B cell (primary cell): ENCODE measurements at regions not wholly inside any gene's neighbourhood (a gene's known extent, or its start where the extent isn't known, plus 50 kb on each side); places are given as distances from the start of the nearest gene placed in this dataset.
A peak's percentile ranks its signal among the peaks of the same experiment; 100 is the strongest.

Experiments used
- ATAC-seq: fragments of 200-7000 bp; cut with Tn5 transposase; one replicate; pipeline ENCODE4 v1.10.0; 2021; ENCODE audit warnings: low read depth, mild to moderate bottlenecking, moderate number of reproducible peaks, moderate library complexity
- CTCF ChIA-PET: fragments of 350-600 bp; sonication (Branson Sonifier 250); formaldehyde crosslinking; loops from one replicate; lab custom pipeline; 2021; ENCODE audit warnings: antibody characterized with exemption, inconsistent platforms; lab: Charles Lee
- POLR2A ChIA-PET: fragments of 350-600 bp; sonication (Branson Sonifier 250); formaldehyde crosslinking; loops from one replicate; lab custom pipeline; 2021; ENCODE audit warnings: antibody characterized with exemption; lab: Charles Lee
- DNase-seq: peaks from one replicate; pipeline ENCODE4 v3.0.0; 2013
- H2AFZ ChIP-seq: 2 replicates; pipeline ENCODE4 v1.6.1; 2012; ENCODE audit warnings: mild to moderate bottlenecking, low read depth, low read length; ENCODE audit not compliant: insufficient read depth, poor library complexity, severe bottlenecking
- H3K27ac ChIP-seq, 2 donors: 1 replicate in 1 of 2; 2 replicates in 1 of 2; pipeline ENCODE4 v1.5.1; 2012 to 2013; ENCODE audit warnings: low read length in 2 of 2, mild to moderate bottlenecking in 2 of 2, moderate library complexity in 1 of 2
- H3K27me3 ChIP-seq, 4 experiments: fragments of 200-600 bp in 1 of 4; sonication (generic) in 1 of 4; replicated peaks in 1 of 4; 1 replicate in 2 of 4; 2 replicates in 2 of 4; pipeline versions ENCODE4 v1.6.1 to v1.7.0; 2013 to 2016; ENCODE audit warnings: low read length in 3 of 4, mild to moderate bottlenecking in 2 of 4, mixed read lengths in 1 of 4, moderate library complexity in 1 of 4; ENCODE audit not compliant: insufficient read depth in 4 of 4, control insufficient read depth in 3 of 4; ENCODE audit errors: control extremely low read depth in 1 of 4
- H3K36me3 ChIP-seq, 2 experiments: replicated peaks in 1 of 2; 1 replicate in 1 of 2; 2 replicates in 1 of 2; pipeline versions ENCODE4 v1.6.1 to v1.7.1; 2013; ENCODE audit warnings: low read length in 1 of 2; ENCODE audit not compliant: insufficient read depth in 2 of 2, control insufficient read depth in 1 of 2; ENCODE audit errors: control extremely low read depth in 1 of 2, extremely low read depth in 1 of 2
- H3K4me1 ChIP-seq, 2 donors: fragments of 200-600 bp in 1 of 2; sonication (generic) in 1 of 2; 1 replicate in 1 of 2; 2 replicates in 1 of 2; pipeline versions ENCODE4 v1.5.1 to v1.6.1; 2013 to 2017; ENCODE audit warnings: low read length in 2 of 2; ENCODE audit not compliant: control insufficient read depth in 2 of 2, insufficient read depth in 2 of 2
- H3K4me2 ChIP-seq: replicated peaks from 2 replicates; pipeline ENCODE3; 2012; ENCODE audit warnings: mild to moderate bottlenecking, low read depth, low read length; ENCODE audit not compliant: poor library complexity, severe bottlenecking
- H3K4me3 ChIP-seq, 5 experiments: fragments of 200-600 bp in 1 of 5; sonication (generic) in 1 of 5; 1 replicate in 3 of 5; 2 replicates in 2 of 5; pipeline versions ENCODE4 v1.5.1 to v1.7.0; 2011 to 2016; ENCODE audit warnings: low read length in 4 of 5, mild to moderate bottlenecking in 4 of 5, low read depth in 2 of 5, control low read depth in 1 of 5, moderate library complexity in 1 of 5; ENCODE audit not compliant: insufficient read depth in 1 of 5; ENCODE audit errors: control extremely low read depth in 1 of 5, extremely low read depth in 1 of 5
- H3K79me2 ChIP-seq: fragments of 200-600 bp; sonication (generic); one replicate; pipeline ENCODE4 v1.6.0; 2016; ENCODE audit warnings: low read length; ENCODE audit not compliant: control insufficient read depth, insufficient read depth
- H3K9ac ChIP-seq: fragments of 200-600 bp; sonication (generic); 2 replicates; pipeline ENCODE4 v1.6.1; 2017; ENCODE audit warnings: mild to moderate bottlenecking, low read length, moderate library complexity
- H3K9me3 ChIP-seq, 3 donors: one replicate each; pipeline versions ENCODE4 v1.6.1 to v1.7.1; 2013; ENCODE audit warnings: low read length in 2 of 3; ENCODE audit not compliant: control insufficient read depth in 2 of 3, insufficient read depth in 1 of 3; ENCODE audit errors: control extremely low read depth in 1 of 3
- H4K20me1 ChIP-seq: 2 replicates; pipeline ENCODE4 v1.6.0; 2012; ENCODE audit warnings: mild to moderate bottlenecking, low read length; ENCODE audit not compliant: insufficient read depth, control insufficient read depth, poor library complexity, severe bottlenecking
- H3K27ac Mint-ChIP-seq: one replicate; pipeline ENCODE4 v1.8.0; 2021; ENCODE audit warnings: mixed read lengths
- H3K27me3 Mint-ChIP-seq: one replicate; pipeline ENCODE4 v1.8.0; 2021; ENCODE audit warnings: mixed read lengths
- H3K4me1 Mint-ChIP-seq: one replicate; pipeline ENCODE4 v1.8.0; 2021; ENCODE audit warnings: mixed read lengths
- H3K4me3 Mint-ChIP-seq: one replicate; pipeline ENCODE4 v1.8.0; 2021; ENCODE audit warnings: mixed read lengths
- H3K9me3 Mint-ChIP-seq: one replicate; pipeline ENCODE4 v1.8.0; 2022; ENCODE audit warnings: mixed read lengths; ENCODE audit not compliant: insufficient read depth
- CTCF ChIP-seq: fragments of 200-600 bp; IDR thresholded peaks from one replicate; pipeline ENCODE4 v1.8.0; 2022; ENCODE audit warnings: antibody characterized with exemption, mild to moderate bottlenecking
- EZH2 ChIP-seq: IDR thresholded peaks from 2 replicates; pipeline ENCODE4 v1.6.1; 2012; ENCODE audit warnings: borderline replicate concordance, low read depth, mild to moderate bottlenecking, moderate library complexity, low read length; ENCODE audit not compliant: insufficient read depth, poor library complexity, severe bottlenecking
- WGBS: methylation state at CpG from one replicate; pipeline ENCODE4 v1.1.5; 2013; ENCODE audit warnings: missing lambda C conversion rate; ENCODE audit not compliant: insufficient coverage; 5-methylcytosine and 5-hydroxymethylcytosine counted together
- intact Hi-C: fragments of 100-400 bp; cut with micrococcal nuclease; formaldehyde crosslinking; loops from one replicate; pipeline ENCODE4 v1.10.0; 2022

DNA sequence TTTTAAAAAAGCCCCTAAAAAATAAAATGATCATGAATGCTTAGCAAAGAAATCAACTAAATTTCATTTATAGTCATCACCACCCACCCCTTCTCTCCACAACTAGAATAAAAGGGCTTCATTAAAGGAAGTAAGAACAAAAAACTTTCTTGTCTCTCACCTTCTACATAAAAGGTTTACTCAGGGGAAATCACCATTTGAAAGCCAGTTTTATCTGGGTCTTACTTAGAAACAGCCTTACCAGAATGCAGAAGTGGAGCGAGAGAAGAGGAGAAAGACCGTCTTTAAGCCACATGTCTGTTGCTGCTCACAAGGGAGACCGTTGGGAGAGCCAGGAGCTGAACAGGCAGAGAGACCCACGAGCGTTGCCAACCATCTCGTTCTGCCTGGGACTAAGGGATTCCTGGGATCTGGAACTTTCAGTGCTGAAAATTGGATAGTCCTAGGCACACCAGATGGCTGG is 350.1 kb upstream of the PROK2 start:
- peaks cover 32 to 40% of the 10 kb centered on the region in 2 donors for H3K4me1 ChIP-seq
- intact Hi-C loops, result loop anchor here (5.0 kb wide), 1 partner anchor 33 kb away; no protein-coding TSS in a partner anchor
- peak overlapping the region; percentile 9 for H3K4me3 Mint-ChIP-seq
- H3K79me2 ChIP-seq, result no peaks in the 10 kb centered on the region
- no peak overlapping the region for H3K27ac Mint-ChIP-seq
- ATAC-seq, result peak; percentile 79
- no peak overlapping the region for H3K9ac ChIP-seq
- no peak overlapping the region for H3K27ac ChIP-seq
- 13% methylated on average over 5 of the region's 6 CpGs for WGBS
- peaks cover 12% of the 10 kb centered on the region for H3K27me3 Mint-ChIP-seq
- H3K9me3 Mint-ChIP-seq, result peaks cover 2% of the 10 kb centered on the region
- peaks cover 40% of the 10 kb centered on the region for H3K4me1 Mint-ChIP-seq
- H3K9me3 ChIP-seq, result peaks cover 0 to 12% (median 5%) of the 10 kb centered on the region in 3 donors
- no peak for TF ChIP-seq EZH2
- TF ChIP-seq CTCF, result no peak
- DNase-seq, result peak; percentile 73
- no peaks in the 10 kb centered on the region for H3K27me3 ChIP-seq
- H3K36me3 ChIP-seq, result no peaks in the 10 kb centered on the region
- no peaks in the 10 kb centered on the region for H4K20me1 ChIP-seq
- ChIA-PET POLR2A (no interaction called here), CTCF (interaction anchor here (1.0 kb wide), 1 partner anchor 42 kb away, joined by 3 read pairs; no protein-coding TSS in a partner anchor)
- peak overlapping the region; percentile 17 for H2AFZ ChIP-seq
- H3K4me3 ChIP-seq, result no peak overlapping the region
- H3K4me2 ChIP-seq, result peak overlapping the region; percentile 33

GRCh38 chr3:72133329-72134011 is 348.5 kb upstream of the PROK2 start:
- Histone ChIP-seq H4K20me1 (no peaks in the 10 kb centered on the region), H3K4me1 (peaks cover 28 to 35% of the 10 kb centered on the region in 2 donors), H3K4me3 (no peak overlapping the region), H3K4me2 (no peak overlapping the region), H3K27me3 (no peaks in the 10 kb centered on the region), H3K27ac (no peak overlapping the region), H3K9me3 (peaks cover 0 to 5% (median 4%) of the 10 kb centered on the region in 3 donors), H2AFZ (no peak overlapping the region), H3K36me3 (no peaks in the 10 kb centered on the region), H3K79me2 (no peaks in the 10 kb centered on the region), H3K9ac (no peak overlapping the region)
- no peak for DNase-seq
- H3K4me1 Mint-ChIP-seq, result peaks cover 38% of the 10 kb centered on the region
- POLR2A ChIA-PET, result no interaction called here
- H3K4me3 Mint-ChIP-seq, result no peak overlapping the region
- no peak overlapping the region for H3K27ac Mint-ChIP-seq
- CTCF ChIA-PET, result interaction anchor here (1.5 kb wide), 1 partner anchor 32 kb away, joined by 3 read pairs; no protein-coding TSS in a partner anchor
- no peak for TF ChIP-seq EZH2
- no peak for TF ChIP-seq CTCF
- no peak for ATAC-seq
- intact Hi-C loops, result no loop called here
- H3K9me3 Mint-ChIP-seq, result peaks cover 2% of the 10 kb centered on the region
- WGBS, result 94% methylated on average over 7 of the region's 7 CpGs
- H3K27me3 Mint-ChIP-seq, result peaks cover 12% of the 10 kb centered on the region
